ENCODE measurements at regions not wholly inside any gene's neighbourhood (a gene's known extent, or its start where the extent isn't known, plus 50 kb on each side); places are given as distances from the start of the nearest gene placed in this dataset.

DNA sequence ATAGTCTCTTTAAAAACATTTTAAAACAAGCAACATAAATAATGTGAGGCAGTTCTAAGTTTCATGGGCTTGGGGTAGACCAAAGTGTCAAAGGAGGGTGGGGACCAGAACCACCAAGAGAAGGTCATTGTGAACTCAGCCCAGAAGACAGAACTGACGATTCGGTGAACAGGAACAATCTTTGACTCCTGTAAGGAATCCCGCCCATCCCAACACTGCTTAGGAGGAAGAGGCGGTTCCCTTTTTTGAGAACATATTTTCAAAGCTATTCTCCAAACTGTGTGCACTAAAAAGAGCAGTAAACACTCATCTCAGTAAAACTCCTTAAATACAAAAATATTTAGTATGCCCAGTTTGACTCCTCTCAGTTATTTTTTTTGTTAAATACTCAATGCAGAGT lies 176.5 kb upstream of the TLE4 start:
- no TSS peak for BruUV-seq (replicated peaks)
- Mint-ChIP-seq H3K27me3 (ENCODE audit: unreplicated experiment) (no peaks in the 10 kb centered on the region), H3K4me1 (ENCODE audit: low read depth, unreplicated experiment) (no peaks in the 10 kb centered on the region), H3K9me3 (ENCODE audit: low read depth, unreplicated experiment) (peaks cover 3% of the 10 kb centered on the region), H3K27ac (ENCODE audit: unreplicated experiment) (no peak overlapping the region), H3K4me3 (ENCODE audit: low read depth, unreplicated experiment) (no peak overlapping the region), H3K36me3 (ENCODE audit: insufficient read depth, unreplicated experiment) (no peaks in the 10 kb centered on the region)
- TF ChIP-seq, protein P1, sequence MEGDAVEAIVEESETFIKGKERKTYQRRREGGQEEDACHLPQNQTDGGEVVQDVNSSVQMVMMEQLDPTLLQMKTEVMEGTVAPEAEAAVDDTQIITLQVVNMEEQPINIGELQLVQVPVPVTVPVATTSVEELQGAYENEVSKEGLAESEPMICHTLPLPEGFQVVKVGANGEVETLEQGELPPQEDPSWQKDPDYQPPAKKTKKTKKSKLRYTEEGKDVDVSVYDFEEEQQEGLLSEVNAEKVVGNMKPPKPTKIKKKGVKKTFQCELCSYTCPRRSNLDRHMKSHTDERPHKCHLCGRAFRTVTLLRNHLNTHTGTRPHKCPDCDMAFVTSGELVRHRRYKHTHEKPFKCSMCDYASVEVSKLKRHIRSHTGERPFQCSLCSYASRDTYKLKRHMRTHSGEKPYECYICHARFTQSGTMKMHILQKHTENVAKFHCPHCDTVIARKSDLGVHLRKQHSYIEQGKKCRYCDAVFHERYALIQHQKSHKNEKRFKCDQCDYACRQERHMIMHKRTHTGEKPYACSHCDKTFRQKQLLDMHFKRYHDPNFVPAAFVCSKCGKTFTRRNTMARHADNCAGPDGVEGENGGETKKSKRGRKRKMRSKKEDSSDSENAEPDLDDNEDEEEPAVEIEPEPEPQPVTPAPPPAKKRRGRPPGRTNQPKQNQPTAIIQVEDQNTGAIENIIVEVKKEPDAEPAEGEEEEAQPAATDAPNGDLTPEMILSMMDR (IDR thresholded peaks at IDR 0.05; ENCODE audit: unreplicated experiment): no peak
- DNase-seq: no peak
- intact Hi-C loops (cut with micrococcal nuclease; ENCODE audit: unreplicated experiment): no loop called here
- CTCF ChIA-PET: no interaction called here

GRCh38 chr9:79395755-79396154 lies 176.0 kb upstream of the TLE4 start:
- Mint-ChIP-seq H3K4me3 (ENCODE audit: low read depth, unreplicated experiment) (no peak overlapping the region), H3K27me3 (ENCODE audit: unreplicated experiment) (no peaks in the 10 kb centered on the region), H3K9me3 (ENCODE audit: low read depth, unreplicated experiment) (peaks cover 3% of the 10 kb centered on the region), H3K27ac (ENCODE audit: unreplicated experiment) (no peak overlapping the region), H3K4me1 (ENCODE audit: low read depth, unreplicated experiment) (no peaks in the 10 kb centered on the region), H3K36me3 (ENCODE audit: insufficient read depth, unreplicated experiment) (no peaks in the 10 kb centered on the region)
- no TSS peak for BruUV-seq (replicated peaks)
- intact Hi-C loops (cut with micrococcal nuclease; ENCODE audit: unreplicated experiment): no loop called here
- CTCF ChIA-PET: no interaction called here
- TF ChIP-seq, protein P1 (IDR thresholded peaks at IDR 0.05; ENCODE audit: unreplicated experiment): no peak
- DNase-seq: no peak

- DNase-seq: no peak
- Mint-ChIP-seq H3K36me3 (ENCODE audit: insufficient read depth, unreplicated experiment) (no peaks in the 10 kb centered on the region), H3K27ac (ENCODE audit: unreplicated experiment) (no peak overlapping the region), H3K4me3 (ENCODE audit: low read depth, unreplicated experiment) (no peak overlapping the region), H3K4me1 (ENCODE audit: low read depth, unreplicated experiment) (no peaks in the 10 kb centered on the region), H3K9me3 (ENCODE audit: low read depth, unreplicated experiment) (peaks cover 3% of the 10 kb centered on the region), H3K27me3 (ENCODE audit: unreplicated experiment) (no peaks in the 10 kb centered on the region)
- CTCF ChIA-PET: no interaction called here
- intact Hi-C loops (cut with micrococcal nuclease; ENCODE audit: unreplicated experiment): no loop called here
- no TSS peak for BruUV-seq (replicated peaks)
- TF ChIP-seq, protein P1 (IDR thresholded peaks at IDR 0.05; ENCODE audit: unreplicated experiment): no peak
Observed at GRCh38 chr9:79396168-79396567, 175.6 kb upstream of the TLE4 start.

- Mint-ChIP-seq H3K27me3 (ENCODE audit: unreplicated experiment) (no peaks in the 10 kb centered on the region), H3K4me1 (ENCODE audit: low read depth, unreplicated experiment) (no peaks in the 10 kb centered on the region), H3K4me3 (ENCODE audit: low read depth, unreplicated experiment) (no peak overlapping the region), H3K27ac (ENCODE audit: unreplicated experiment) (no peak overlapping the region), H3K9me3 (ENCODE audit: low read depth, unreplicated experiment) (peaks cover 9% of the 10 kb centered on the region), H3K36me3 (ENCODE audit: insufficient read depth, unreplicated experiment) (no peaks in the 10 kb centered on the region)
- intact Hi-C loops (cut with micrococcal nuclease; ENCODE audit: unreplicated experiment): no loop called here
- BruUV-seq (replicated peaks): no TSS peak
- DNase-seq: no peak
- CTCF ChIA-PET: no interaction called here
- TF ChIP-seq, protein P1 (IDR thresholded peaks at IDR 0.05; ENCODE audit: unreplicated experiment): no peak
Observed at GRCh38 chr9:79403495-79403894, 168.3 kb upstream of the TLE4 start.

DNA sequence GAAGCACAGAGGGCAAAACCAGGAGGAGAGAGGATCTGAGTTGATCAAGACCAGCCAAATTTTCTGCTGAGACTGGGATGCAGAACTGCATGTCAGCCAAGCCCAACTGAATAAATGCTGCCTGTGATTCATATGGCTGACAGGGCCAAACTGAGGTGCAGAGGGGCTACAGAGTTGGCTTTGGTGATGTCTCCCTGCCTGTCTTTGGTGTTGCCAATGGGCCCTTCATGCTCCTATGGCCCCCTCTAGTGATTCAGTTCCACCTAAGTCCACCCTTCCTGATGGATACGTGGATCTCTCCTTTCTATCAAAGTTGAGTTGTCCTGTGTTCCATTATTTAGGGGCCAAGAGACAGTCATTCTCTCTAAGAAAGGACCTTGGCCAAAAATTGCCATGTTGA lies 163.6 kb upstream of the TLE4 start:
- H3K27ac Mint-ChIP-seq (ENCODE audit: unreplicated experiment): no peak overlapping the region
- H3K36me3 Mint-ChIP-seq (ENCODE audit: insufficient read depth, unreplicated experiment): no peaks in the 10 kb centered on the region
- TF ChIP-seq, protein P1 (IDR thresholded peaks at IDR 0.05; ENCODE audit: unreplicated experiment): no peak
- no peaks in the 10 kb centered on the region for H3K27me3 Mint-ChIP-seq (ENCODE audit: unreplicated experiment)
- DNase-seq: no peak
- intact Hi-C loops (cut with micrococcal nuclease; ENCODE audit: unreplicated experiment): no loop called here
- peaks cover 4% of the 10 kb centered on the region for H3K9me3 Mint-ChIP-seq (ENCODE audit: low read depth, unreplicated experiment)
- H3K4me3 Mint-ChIP-seq (ENCODE audit: low read depth, unreplicated experiment): no peak overlapping the region
- no peaks in the 10 kb centered on the region for H3K4me1 Mint-ChIP-seq (ENCODE audit: low read depth, unreplicated experiment)
- no TSS peak for BruUV-seq (replicated peaks)
- CTCF ChIA-PET: no interaction called here
